ENCODE measurements at regions not wholly inside any gene's neighbourhood (a gene's known extent, or its start where the extent isn't known, plus 50 kb on each side); places are given as distances from the start of the nearest gene placed in this dataset.

DNA sequence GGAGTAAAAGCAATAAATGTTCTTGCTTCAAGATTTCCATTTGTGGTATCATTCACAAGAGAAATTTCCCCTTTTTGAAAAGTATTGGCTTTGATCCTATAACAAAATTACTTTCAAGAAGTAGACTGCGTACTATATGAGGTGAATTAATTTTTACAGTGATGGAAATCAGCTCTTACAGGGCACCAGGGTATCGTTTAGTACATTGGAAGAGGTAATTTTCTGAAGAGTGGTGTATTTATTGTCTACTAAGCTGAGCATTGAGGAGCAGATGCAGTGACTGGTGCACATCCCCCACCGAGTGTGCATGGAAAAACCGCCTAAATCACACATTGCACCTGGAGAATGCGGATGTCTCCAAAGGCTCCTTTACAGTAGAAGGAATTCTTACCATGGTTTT, 209.5 kb downstream of the SAMD5 start:
- no peak for DNase-seq

GRCh38 chr6:147722158-147722557, 213.7 kb downstream of the SAMD5 start:
- no peak for DNase-seq

DNA sequence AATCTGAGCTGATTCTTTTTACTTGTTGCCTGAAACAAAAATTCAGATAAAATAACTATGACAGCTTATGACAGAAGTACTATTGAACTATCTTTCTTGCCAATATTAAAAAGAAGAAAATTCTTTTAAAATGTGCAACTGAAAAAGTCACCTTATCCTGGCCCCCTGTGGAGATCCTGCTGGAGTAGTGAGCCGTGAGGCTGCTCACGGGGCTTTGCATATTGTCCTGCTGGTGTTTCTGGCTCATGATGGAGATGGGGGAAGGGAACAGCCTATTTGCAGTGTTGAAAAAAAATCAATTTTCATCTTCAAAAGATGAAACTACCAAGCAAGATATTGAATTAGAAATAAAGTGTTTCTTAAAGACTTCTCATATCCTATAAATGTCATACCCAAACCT, 216.0 kb downstream of the SAMD5 start:
- DNase-seq: no peak

- DNase-seq: no peak
These were observed 217.9 kb downstream of the SAMD5 start for GRCh38 chr6:147726342-147726741.

- no peak for DNase-seq
These were observed 220.4 kb downstream of the SAMD5 start for GRCh38 chr6:147728903-147729302.

GRCh38 chr6:147733686-147734085, 225.2 kb downstream of the SAMD5 start:
- no peak for DNase-seq

GRCh38 chr6:147734151-147734550, 225.7 kb downstream of the SAMD5 start:
- no peak for DNase-seq

DNA sequence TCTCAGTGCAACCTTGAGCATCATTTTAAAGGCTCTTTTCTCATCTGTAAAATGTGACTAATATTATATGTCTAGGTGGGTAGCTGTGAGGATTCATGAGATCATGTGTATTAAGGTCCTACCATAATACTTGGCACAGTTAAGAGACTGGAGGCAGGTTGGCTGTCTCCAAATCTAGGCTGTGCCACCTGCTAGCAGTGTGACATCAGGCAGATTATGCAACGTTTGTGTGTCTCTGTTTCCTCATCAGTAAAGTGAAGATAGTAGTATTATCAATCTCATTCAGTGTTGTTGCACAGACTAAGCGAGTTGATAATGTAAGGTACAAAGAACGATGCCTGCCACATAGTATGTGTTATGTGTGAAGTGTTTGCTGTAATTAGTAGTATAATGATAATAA, 227.4 kb downstream of the SAMD5 start:
- DNase-seq: no peak

- DNase-seq: no peak
These were observed 228.6 kb downstream of the SAMD5 start for GRCh38 chr6:147737115-147737514.

DNA sequence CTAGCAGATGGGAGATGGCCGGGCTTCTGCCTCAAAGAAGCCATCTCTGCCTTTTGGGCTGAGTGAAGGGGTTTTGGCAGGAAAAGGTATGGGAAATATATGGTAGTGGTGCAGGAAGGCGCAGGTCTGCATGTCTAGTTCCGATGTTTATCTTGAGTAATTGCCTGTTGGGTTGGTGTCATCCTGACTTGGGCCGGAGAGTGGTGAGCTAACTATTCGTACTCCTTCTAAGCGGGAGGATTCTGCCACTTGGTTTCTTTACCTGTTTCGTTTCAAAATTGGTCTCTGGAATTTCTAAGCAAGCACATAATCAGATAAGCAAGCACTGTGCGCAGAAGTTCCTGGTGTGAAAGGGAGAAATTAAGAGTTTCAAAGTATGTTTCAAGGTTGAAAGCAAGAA, 229.6 kb downstream of the SAMD5 start:
- DNase-seq: no peak

- no peak for DNase-seq
These were observed 230.1 kb downstream of the SAMD5 start for GRCh38 chr6:147738516-147739162.

- no peak for DNase-seq
These were observed 231.8 kb downstream of the SAMD5 start for GRCh38 chr6:147740326-147740725.

DNA sequence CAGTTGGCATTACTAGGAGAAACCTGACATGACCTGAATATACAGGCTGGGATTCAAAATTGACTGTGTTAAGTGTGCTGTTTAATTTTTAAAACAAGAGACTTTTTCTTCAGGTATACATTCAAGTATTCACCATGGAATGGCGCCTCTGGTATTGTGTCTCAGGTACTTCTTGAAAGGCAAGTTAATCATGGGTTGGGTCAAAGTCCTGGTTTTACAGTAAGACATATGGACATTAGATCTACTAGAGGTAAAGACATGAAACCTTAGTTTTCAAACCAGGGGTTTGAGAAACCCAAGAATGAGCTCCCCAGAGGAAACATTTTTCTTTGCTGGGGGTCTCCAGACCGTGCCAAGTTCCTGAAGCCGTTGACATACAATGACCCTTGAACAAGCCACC, 232.4 kb downstream of the SAMD5 start:
- DNase-seq: no peak

- no peak for DNase-seq
These were observed 232.9 kb downstream of the SAMD5 start for GRCh38 chr6:147741389-147741788.

DNA sequence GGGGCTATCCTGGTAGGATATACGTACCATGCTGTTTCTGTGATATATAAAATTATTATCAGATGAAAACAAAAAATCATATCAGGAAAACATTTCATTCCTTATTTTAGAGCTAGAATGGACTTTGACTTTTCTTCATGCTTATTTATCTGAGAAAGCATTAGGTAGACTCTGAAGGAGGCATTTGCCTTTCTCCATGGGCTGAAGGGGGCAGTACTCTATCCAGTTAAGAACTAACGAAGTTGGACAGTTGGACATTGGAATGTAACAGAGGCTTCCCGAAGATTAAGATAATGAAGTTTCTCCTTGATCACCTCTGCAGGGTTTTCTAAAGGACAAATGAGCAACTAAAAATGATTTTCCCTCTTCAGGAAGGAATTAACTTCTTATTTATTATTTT, 233.9 kb downstream of the SAMD5 start:
- no peak for DNase-seq

DNA sequence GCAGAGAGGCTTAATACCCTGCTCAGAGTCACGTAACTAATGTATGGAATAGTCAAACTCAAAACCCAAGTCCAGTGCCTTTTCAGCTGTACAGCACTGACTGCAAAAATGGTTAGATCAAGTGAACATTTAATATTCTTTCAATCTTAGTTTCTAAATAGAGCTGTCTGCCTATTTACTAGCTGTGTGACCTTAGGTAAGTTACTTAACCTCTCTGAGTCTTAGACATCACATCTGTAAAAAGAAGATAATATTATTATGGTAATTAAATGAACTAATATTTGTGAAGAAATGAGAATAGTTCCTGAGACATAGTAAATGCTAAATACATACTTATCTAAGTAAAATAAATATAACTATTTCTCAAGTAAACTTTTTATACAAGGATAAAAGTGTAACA, 235.5 kb downstream of the SAMD5 start:
- DNase-seq: no peak

GRCh38 chr6:147749331-147749730, 240.8 kb downstream of the SAMD5 start:
- no peak for DNase-seq

- DNase-seq: no peak
These were observed 241.9 kb downstream of the SAMD5 start for GRCh38 chr6:147750413-147750812.

DNA sequence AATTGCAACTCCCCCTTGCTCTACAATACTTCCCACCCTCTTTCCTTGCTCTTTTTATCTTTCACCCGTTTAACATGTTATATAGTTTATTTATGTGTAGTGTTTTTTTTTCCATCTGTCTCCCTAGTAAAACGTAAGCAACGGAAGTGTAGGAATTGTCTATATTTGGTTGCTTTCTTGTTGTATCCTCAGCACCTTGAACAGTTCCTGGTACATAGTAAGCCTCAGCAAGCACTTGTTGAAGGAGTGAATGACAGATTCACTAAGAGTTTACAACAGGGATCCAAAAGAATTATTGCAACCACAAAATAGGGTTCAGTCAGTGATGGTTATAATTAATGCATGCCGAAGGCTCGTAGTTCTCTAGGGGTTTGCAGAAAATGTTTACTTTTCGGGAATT, 242.7 kb downstream of the SAMD5 start:
- no peak for DNase-seq

DNA sequence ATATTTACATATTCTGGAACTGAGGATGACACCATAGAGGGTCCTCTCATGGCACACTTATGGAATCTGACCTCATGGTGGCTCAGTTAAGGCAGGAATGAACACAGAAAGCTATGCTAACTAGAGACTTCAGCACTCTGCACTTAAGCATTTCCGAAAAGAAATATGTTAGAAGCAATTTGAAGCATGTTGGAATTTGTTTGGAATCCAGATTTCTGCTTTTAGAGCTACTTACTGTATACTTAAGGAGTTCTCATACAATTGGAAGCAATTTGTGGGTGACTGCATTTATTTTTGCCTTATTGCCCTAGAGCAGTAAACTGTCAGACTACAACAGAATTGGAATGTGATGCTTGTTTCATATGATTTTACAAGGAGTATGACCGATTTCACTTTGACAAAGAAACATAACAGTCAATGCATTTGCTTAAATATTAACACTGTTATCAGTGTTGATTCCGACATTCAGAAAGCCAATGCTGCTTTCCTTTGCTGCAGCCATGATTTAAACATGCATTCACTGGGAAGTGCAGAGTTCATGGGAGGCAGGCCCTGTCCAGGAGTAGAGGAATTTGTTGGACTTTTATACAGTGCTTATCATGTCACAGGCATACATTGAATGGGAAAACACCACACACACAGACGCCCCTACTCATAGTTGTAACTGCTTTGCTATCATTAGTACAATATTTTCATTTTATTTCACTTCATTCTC, 244.4 kb downstream of the SAMD5 start:
- no peak for DNase-seq

DNA sequence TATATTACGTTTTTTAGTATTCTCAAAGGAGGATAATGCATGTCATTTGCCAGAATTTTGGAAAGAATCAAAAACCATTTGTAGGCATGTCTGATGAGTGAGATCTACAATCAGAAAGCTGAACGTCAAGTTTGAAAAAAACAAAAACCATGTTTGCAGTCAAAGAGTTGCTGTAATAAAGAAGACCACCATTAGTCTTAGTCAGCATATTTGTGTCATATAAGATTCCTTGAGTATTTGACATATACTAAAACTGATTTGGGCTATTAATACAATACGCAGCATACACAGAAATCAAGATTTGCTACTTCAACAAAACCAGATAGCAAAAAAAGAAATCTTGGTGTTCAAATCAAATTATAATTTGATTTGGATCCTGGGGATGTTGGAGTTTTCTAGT, 247.5 kb downstream of the SAMD5 start:
- no peak for DNase-seq

DNA sequence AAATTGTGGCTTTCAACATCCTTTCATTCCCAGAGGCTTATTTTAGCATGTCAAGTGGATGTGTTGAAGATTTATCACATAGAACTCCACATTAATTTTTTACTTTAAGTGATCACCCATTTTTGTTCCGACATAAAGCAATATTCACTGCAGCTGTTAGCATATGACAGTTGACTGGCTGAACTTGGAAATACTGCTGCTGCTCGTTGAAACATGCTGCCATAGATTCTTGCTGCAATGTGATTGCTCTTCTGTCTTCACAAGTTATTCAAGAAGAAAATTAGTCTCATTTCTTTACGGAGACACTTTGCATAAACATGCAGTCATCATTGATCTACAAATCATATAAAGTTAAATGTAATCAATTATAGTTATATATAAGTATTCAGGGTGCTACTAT, 248.4 kb downstream of the SAMD5 start:
- no peak for DNase-seq

GRCh38 chr6:147757291-147757690, 248.8 kb downstream of the SAMD5 start:
- no peak for DNase-seq

- DNase-seq: no peak
These were observed 249.8 kb downstream of the SAMD5 start for GRCh38 chr6:147758303-147758702.

- no peak for DNase-seq
These were observed 250.6 kb downstream of the SAMD5 start for GRCh38 chr6:147759093-147759492.
